HEK293 (cell line): ENCODE measurements at regions not wholly inside any gene's neighbourhood (a gene's known extent, or its start where the extent isn't known, plus 50 kb on each side); places are given as distances from the start of the nearest gene placed in this dataset.

Source experiments
- CTCF ChIA-PET: fragments of 350-600 bp; formaldehyde crosslinking; extraction: SDS; loops from one replicate; lab custom pipeline; 2021; ENCODE audit warnings: antibody characterized with exemption; lab: Yijun Ruan, JAX
- POLR2A ChIA-PET: fragments of 300-600 bp; formaldehyde crosslinking; extraction: SDS; loops from one replicate; lab custom pipeline; 2020; ENCODE audit warnings: antibody characterized with exemption, inconsistent platforms; lab: Yijun Ruan, JAX
- H3K27ac ChIP-seq: fragments of 200-500 bp; sonication (Bioruptor generic); 2 replicates; pipeline ENCODE4 v1.5.1; 2014; ENCODE audit warnings: low read depth, low read length, control low read depth, inconsistent platforms; ENCODE audit errors: extremely low read depth
- H3K36me3 ChIP-seq, 2 experiments: fragments of 200-500 bp in 1 of 2; sonication (Bioruptor generic) in 1 of 2; 1 replicate in 1 of 2; 2 replicates in 1 of 2; pipeline ENCODE4 v1.5.1; 2014 to 2017; ENCODE audit warnings: inconsistent platforms in 2 of 2, low read length in 2 of 2; ENCODE audit not compliant: control insufficient read depth in 2 of 2, insufficient read depth in 1 of 2
- H3K4me1 ChIP-seq: fragments of 200-500 bp; sonication (Bioruptor generic); 2 replicates; pipeline ENCODE4 v1.5.1; 2014; ENCODE audit warnings: mild to moderate bottlenecking, low read length, inconsistent platforms; ENCODE audit not compliant: control insufficient read depth, insufficient read depth
- H3K4me3 ChIP-seq: 2 replicates; pipeline ENCODE4 v1.5.1; 2011; ENCODE audit warnings: low read depth, mild to moderate bottlenecking, control low read depth, low read length, moderate library complexity
- H3K9me3 ChIP-seq: fragments of 200-500 bp; sonication (Bioruptor generic); 2 replicates; pipeline ENCODE4 v1.5.1; 2014; ENCODE audit warnings: low read depth, low read length, inconsistent platforms; ENCODE audit not compliant: control insufficient read depth, insufficient read depth
- HOXD13 ChIP-seq: sonication (generic); formaldehyde crosslinking; IDR thresholded peaks from 2 replicates; pipeline ENCODE4 v1.8.0; 2022; ENCODE audit warnings: missing genetic modification reagents, borderline replicate concordance
- MEIS1 ChIP-seq: sonication (generic); formaldehyde crosslinking; IDR thresholded peaks from 2 replicates; pipeline ENCODE4 v1.8.1; 2022; ENCODE audit warnings: missing genetic modification reagents, mild to moderate bottlenecking, borderline replicate concordance
- SCRT1 ChIP-seq: fragments of 450-650 bp; formaldehyde crosslinking; IDR thresholded peaks from 2 replicates; pipeline ENCODE4 v1.5.1; 2016; ENCODE audit warnings: missing biosample characterization, missing genetic modification characterization, borderline replicate concordance
- WT1 ChIP-seq: fragments of 450-650 bp; formaldehyde crosslinking; IDR thresholded peaks from 2 replicates; pipeline ENCODE4 v1.5.1; 2016; ENCODE audit warnings: missing biosample characterization, missing genetic modification characterization
- ZBTB1 ChIP-seq: fragments of 450-650 bp; formaldehyde crosslinking; IDR thresholded peaks from 2 replicates; pipeline ENCODE4 v1.5.1; 2016; ENCODE audit warnings: missing biosample characterization, missing genetic modification characterization
- ZBTB20 ChIP-seq: fragments of 450-650 bp; formaldehyde crosslinking; IDR thresholded peaks from 2 replicates; pipeline ENCODE4 v1.5.1; 2016; ENCODE audit warnings: missing biosample characterization, missing genetic modification characterization
- ZFP69B ChIP-seq: fragments of 450-650 bp; formaldehyde crosslinking; IDR thresholded peaks from 2 replicates; pipeline ENCODE4 v1.5.1; 2016; ENCODE audit warnings: missing biosample characterization, missing genetic modification characterization
- ZNF184 ChIP-seq: fragments of 450-650 bp; IDR thresholded peaks from 2 replicates; pipeline ENCODE4 v1.5.1; 2018; ENCODE audit warnings: missing biosample characterization, mild to moderate bottlenecking, missing genetic modification characterization
- ZNF223 ChIP-seq: fragments of 450-650 bp; formaldehyde crosslinking; IDR thresholded peaks from 2 replicates; pipeline ENCODE4 v1.5.1; 2016; ENCODE audit warnings: missing biosample characterization, missing genetic modification characterization
- ZNF354C ChIP-seq: fragments of 450-650 bp; formaldehyde crosslinking; IDR thresholded peaks from 2 replicates; pipeline ENCODE4 v1.5.1; 2016; ENCODE audit warnings: missing biosample characterization, missing genetic modification characterization, low read depth, borderline replicate concordance
- ZNF366 ChIP-seq: fragments of 450-650 bp; formaldehyde crosslinking; conservative IDR thresholded peaks from 2 replicates; pipeline ENCODE4 v1.5.1; 2016; ENCODE audit warnings: missing biosample characterization, missing genetic modification characterization
- ZNF501 ChIP-seq: fragments of 450-650 bp; formaldehyde crosslinking; IDR thresholded peaks from 2 replicates; pipeline ENCODE4 v1.5.1; 2016; ENCODE audit warnings: missing biosample characterization, missing genetic modification characterization
- ZNF514 ChIP-seq: fragments of 450-650 bp; formaldehyde crosslinking; IDR thresholded peaks from 2 replicates; pipeline ENCODE4 v1.5.1; 2016; ENCODE audit warnings: missing biosample characterization, missing genetic modification characterization
- ZNF521 ChIP-seq: fragments of 450-650 bp; formaldehyde crosslinking; IDR thresholded peaks from 2 replicates; pipeline ENCODE4 v1.5.1; 2017; ENCODE audit warnings: missing biosample characterization, mild to moderate bottlenecking, missing genetic modification characterization
- ZNF544 ChIP-seq: fragments of 450-650 bp; formaldehyde crosslinking; IDR thresholded peaks from 2 replicates; pipeline ENCODE4 v1.5.0; 2017; ENCODE audit warnings: missing biosample characterization, missing genetic modification characterization
- ZNF626 ChIP-seq: fragments of 450-650 bp; sonication (Bioruptor Pico); formaldehyde crosslinking; IDR thresholded peaks from 2 replicates; pipeline ENCODE4 v1.5.1; 2018; ENCODE audit warnings: missing biosample characterization, missing genetic modification characterization, inconsistent platforms
- ZNF747 ChIP-seq: fragments of 450-650 bp; formaldehyde crosslinking; IDR thresholded peaks from 2 replicates; pipeline ENCODE4 v1.5.1; 2016; ENCODE audit warnings: missing biosample characterization, missing genetic modification characterization
- ZNF843 ChIP-seq: fragments of 450-650 bp; formaldehyde crosslinking; IDR thresholded peaks from 2 replicates; pipeline ENCODE4 v1.5.1; 2016; ENCODE audit warnings: missing biosample characterization, missing genetic modification characterization
- TF ChIP-seq, protein P1 (sequence below): fragments of 450-650 bp; formaldehyde crosslinking; IDR thresholded peaks from 2 replicates; pipeline ENCODE4 v1.5.1; 2016; ENCODE audit warnings: missing biosample characterization, missing genetic modification characterization, borderline replicate concordance
- TF ChIP-seq, protein P2 (sequence below): fragments of 450-650 bp; formaldehyde crosslinking; IDR thresholded peaks from 2 replicates; pipeline ENCODE4 v1.5.1; 2017; ENCODE audit warnings: missing biosample characterization, missing genetic modification characterization
- TF ChIP-seq, protein P3 (sequence below): fragments of 450-650 bp; formaldehyde crosslinking; IDR thresholded peaks from 2 replicates; pipeline ENCODE4; 2016; ENCODE audit warnings: missing biosample characterization, missing genetic modification characterization
- TF ChIP-seq, protein P4 (sequence below): fragments of 450-650 bp; formaldehyde crosslinking; IDR thresholded peaks from 2 replicates; pipeline ENCODE4 v1.5.1; 2016; ENCODE audit warnings: missing biosample characterization, missing genetic modification characterization
- TF ChIP-seq, protein P5 (sequence below): fragments of 450-650 bp; formaldehyde crosslinking; IDR thresholded peaks from 2 replicates; pipeline ENCODE4 v1.5.1; 2017; ENCODE audit warnings: missing biosample characterization, missing genetic modification characterization

DNA sequence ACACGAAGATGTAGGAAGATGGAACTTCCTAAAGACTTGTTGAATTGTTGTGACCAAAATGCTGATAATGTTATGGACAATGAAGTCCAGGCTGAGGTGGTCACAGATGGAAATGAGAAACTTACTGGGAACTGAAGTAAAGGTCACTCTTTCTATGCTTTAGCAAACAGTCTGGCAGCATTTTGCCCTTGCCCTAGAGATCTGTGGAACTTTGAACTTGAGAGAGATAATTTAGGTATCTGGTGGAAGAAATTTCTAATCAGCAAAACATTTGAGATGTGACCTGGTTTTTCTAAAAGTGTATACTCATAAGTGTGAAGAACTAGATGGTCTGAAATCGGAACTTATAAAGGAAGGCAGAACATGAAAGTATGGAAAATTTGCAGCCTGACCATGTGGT lies 1785.9 kb downstream of the PCDH7 start:
- Histone ChIP-seq H3K27ac (no peak overlapping the region), H3K9me3 (no peaks in the 10 kb centered on the region), H3K4me3 (no peak overlapping the region), H3K4me1 (no peaks in the 10 kb centered on the region), H3K36me3 (no peaks in the 10 kb centered on the region)
- TF ChIP-seq ZNF223 (tag by site-specific recombination) (no peak), ZFP69B (tag by site-specific recombination) (no peak), ZNF747 (tag by site-specific recombination) (no peak), WT1 (no peak), HOXD13 (CRISPR knock-in tag) (no peak), ZNF354C (tag by site-specific recombination) (no peak), ZBTB1 (tag by site-specific recombination) (no peak), SCRT1 (tag by site-specific recombination) (no peak), ZNF501 (tag by site-specific recombination) (no peak), ZNF514 (tag by site-specific recombination) (no peak), ZNF843 (tag by site-specific recombination) (no peak)
- TF ChIP-seq, protein P1, sequence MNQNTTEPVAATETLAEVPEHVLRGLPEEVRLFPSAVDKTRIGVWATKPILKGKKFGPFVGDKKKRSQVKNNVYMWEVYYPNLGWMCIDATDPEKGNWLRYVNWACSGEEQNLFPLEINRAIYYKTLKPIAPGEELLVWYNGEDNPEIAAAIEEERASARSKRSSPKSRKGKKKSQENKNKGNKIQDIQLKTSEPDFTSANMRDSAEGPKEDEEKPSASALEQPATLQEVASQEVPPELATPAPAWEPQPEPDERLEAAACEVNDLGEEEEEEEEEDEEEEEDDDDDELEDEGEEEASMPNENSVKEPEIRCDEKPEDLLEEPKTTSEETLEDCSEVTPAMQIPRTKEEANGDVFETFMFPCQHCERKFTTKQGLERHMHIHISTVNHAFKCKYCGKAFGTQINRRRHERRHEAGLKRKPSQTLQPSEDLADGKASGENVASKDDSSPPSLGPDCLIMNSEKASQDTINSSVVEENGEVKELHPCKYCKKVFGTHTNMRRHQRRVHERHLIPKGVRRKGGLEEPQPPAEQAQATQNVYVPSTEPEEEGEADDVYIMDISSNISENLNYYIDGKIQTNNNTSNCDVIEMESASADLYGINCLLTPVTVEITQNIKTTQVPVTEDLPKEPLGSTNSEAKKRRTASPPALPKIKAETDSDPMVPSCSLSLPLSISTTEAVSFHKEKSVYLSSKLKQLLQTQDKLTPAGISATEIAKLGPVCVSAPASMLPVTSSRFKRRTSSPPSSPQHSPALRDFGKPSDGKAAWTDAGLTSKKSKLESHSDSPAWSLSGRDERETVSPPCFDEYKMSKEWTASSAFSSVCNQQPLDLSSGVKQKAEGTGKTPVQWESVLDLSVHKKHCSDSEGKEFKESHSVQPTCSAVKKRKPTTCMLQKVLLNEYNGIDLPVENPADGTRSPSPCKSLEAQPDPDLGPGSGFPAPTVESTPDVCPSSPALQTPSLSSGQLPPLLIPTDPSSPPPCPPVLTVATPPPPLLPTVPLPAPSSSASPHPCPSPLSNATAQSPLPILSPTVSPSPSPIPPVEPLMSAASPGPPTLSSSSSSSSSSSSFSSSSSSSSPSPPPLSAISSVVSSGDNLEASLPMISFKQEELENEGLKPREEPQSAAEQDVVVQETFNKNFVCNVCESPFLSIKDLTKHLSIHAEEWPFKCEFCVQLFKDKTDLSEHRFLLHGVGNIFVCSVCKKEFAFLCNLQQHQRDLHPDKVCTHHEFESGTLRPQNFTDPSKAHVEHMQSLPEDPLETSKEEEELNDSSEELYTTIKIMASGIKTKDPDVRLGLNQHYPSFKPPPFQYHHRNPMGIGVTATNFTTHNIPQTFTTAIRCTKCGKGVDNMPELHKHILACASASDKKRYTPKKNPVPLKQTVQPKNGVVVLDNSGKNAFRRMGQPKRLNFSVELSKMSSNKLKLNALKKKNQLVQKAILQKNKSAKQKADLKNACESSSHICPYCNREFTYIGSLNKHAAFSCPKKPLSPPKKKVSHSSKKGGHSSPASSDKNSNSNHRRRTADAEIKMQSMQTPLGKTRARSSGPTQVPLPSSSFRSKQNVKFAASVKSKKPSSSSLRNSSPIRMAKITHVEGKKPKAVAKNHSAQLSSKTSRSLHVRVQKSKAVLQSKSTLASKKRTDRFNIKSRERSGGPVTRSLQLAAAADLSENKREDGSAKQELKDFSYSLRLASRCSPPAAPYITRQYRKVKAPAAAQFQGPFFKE (tag by site-specific recombination), result no peak
- TF ChIP-seq, protein P2, sequence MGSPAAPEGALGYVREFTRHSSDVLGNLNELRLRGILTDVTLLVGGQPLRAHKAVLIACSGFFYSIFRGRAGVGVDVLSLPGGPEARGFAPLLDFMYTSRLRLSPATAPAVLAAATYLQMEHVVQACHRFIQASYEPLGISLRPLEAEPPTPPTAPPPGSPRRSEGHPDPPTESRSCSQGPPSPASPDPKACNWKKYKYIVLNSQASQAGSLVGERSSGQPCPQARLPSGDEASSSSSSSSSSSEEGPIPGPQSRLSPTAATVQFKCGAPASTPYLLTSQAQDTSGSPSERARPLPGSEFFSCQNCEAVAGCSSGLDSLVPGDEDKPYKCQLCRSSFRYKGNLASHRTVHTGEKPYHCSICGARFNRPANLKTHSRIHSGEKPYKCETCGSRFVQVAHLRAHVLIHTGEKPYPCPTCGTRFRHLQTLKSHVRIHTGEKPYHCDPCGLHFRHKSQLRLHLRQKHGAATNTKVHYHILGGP (tag by site-specific recombination), result no peak
- TF ChIP-seq, protein P3, sequence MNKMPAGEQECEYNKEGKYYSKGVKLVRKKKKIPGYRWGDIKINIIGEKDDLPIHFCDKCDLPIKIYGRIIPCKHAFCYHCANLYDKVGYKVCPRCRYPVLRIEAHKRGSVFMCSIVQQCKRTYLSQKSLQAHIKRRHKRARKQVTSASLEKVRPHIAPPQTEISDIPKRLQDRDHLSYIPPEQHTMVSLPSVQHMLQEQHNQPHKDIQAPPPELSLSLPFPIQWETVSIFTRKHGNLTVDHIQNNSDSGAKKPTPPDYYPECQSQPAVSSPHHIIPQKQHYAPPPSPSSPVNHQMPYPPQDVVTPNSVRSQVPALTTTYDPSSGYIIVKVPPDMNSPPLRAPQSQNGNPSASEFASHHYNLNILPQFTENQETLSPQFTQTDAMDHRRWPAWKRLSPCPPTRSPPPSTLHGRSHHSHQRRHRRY (tag by site-specific recombination), result no peak
- TF ChIP-seq, protein P4, sequence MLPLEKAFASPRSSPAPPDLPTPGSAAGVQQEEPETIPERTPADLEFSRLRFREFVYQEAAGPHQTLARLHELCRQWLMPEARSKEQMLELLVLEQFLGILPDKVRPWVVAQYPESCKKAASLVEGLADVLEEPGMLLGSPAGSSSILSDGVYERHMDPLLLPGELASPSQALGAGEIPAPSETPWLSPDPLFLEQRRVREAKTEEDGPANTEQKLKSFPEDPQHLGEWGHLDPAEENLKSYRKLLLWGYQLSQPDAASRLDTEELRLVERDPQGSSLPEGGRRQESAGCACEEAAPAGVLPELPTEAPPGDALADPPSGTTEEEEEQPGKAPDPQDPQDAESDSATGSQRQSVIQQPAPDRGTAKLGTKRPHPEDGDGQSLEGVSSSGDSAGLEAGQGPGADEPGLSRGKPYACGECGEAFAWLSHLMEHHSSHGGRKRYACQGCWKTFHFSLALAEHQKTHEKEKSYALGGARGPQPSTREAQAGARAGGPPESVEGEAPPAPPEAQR (tag by site-specific recombination), result no peak
- ChIA-PET POLR2A (no interaction called here), CTCF (no interaction called here)

DNA sequence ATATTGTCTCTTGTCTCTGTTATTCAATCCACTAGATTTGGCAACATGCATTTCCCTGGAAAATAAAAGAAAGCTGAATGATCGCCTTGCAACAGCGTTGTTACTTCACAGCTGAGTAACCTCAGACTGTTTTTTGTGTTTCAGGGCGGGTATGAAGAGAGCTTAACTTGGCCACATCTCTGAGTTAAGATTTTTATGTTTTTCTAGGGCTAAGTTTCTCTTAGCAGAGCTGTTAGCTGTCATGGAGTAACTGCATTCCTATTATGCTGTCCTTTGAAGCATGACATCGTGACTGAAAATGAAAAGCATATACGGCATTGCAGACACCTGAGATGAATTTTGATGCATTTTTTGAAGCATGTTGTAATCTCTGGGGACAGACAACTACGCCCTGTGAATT lies 1798.9 kb downstream of the PCDH7 start:
- Histone ChIP-seq H3K27ac (no peak overlapping the region), H3K4me1 (no peaks in the 10 kb centered on the region), H3K36me3 (no peaks in the 10 kb centered on the region), H3K9me3 (no peaks in the 10 kb centered on the region), H3K4me3 (no peak overlapping the region)
- CTCF ChIA-PET, result interaction anchor here (0.5 kb wide), 1 partner anchor 172 kb away, joined by 3 read pairs; no protein-coding TSS in a partner anchor
- POLR2A ChIA-PET, result no interaction called here
- TF ChIP-seq, protein P4 (tag by site-specific recombination), result no peak
- TF ChIP-seq ZNF184 (tag by site-specific recombination) (no peak), ZNF366 (tag by site-specific recombination) (no peak), ZNF626 (tag by site-specific recombination) (no peak), ZNF544 (tag by site-specific recombination) (no peak), ZNF521 (tag by site-specific recombination) (no peak), ZBTB20 (no peak), MEIS1 (CRISPR knock-in tag) (no peak)
- TF ChIP-seq, protein P5, sequence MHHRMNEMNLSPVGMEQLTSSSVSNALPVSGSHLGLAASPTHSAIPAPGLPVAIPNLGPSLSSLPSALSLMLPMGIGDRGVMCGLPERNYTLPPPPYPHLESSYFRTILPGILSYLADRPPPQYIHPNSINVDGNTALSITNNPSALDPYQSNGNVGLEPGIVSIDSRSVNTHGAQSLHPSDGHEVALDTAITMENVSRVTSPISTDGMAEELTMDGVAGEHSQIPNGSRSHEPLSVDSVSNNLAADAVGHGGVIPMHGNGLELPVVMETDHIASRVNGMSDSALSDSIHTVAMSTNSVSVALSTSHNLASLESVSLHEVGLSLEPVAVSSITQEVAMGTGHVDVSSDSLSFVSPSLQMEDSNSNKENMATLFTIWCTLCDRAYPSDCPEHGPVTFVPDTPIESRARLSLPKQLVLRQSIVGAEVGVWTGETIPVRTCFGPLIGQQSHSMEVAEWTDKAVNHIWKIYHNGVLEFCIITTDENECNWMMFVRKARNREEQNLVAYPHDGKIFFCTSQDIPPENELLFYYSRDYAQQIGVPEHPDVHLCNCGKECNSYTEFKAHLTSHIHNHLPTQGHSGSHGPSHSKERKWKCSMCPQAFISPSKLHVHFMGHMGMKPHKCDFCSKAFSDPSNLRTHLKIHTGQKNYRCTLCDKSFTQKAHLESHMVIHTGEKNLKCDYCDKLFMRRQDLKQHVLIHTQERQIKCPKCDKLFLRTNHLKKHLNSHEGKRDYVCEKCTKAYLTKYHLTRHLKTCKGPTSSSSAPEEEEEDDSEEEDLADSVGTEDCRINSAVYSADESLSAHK (tag by site-specific recombination), result no peak
